Stomach smooth muscle (tissue), 2 donors: ENCODE measurements at regions not wholly inside any gene's neighbourhood (a gene's known extent, or its start where the extent isn't known, plus 50 kb on each side); places are given as distances from the start of the nearest gene placed in this dataset.

Source experiments
- H3K27ac ChIP-seq: one replicate; pipeline ENCODE4 v1.7.0; 2013; ENCODE audit warnings: mild to moderate bottlenecking, low read length, inconsistent platforms
- H3K27me3 ChIP-seq, 2 donors: one replicate each; pipeline ENCODE4 v1.7.0; 2013; ENCODE audit warnings: low read length in 2 of 2; ENCODE audit not compliant: insufficient read depth in 2 of 2, control insufficient read depth in 1 of 2
- H3K36me3 ChIP-seq, 2 donors: one replicate each; pipeline ENCODE4 v1.7.0; 2013; ENCODE audit warnings: low read length in 2 of 2; ENCODE audit not compliant: control insufficient read depth in 2 of 2, insufficient read depth in 2 of 2
- H3K4me1 ChIP-seq: one replicate; pipeline ENCODE4 v1.7.0; 2013; ENCODE audit warnings: low read length; ENCODE audit not compliant: control insufficient read depth, insufficient read depth
- H3K4me3 ChIP-seq, 2 donors: one replicate each; pipeline ENCODE4 v1.7.0; 2013; ENCODE audit warnings: low read length in 2 of 2
- H3K9ac ChIP-seq, 2 donors: one replicate each; pipeline ENCODE4 v1.7.0; 2013; ENCODE audit warnings: low read length in 2 of 2, mild to moderate bottlenecking in 1 of 2
- H3K9me3 ChIP-seq, 2 donors: one replicate each; pipeline ENCODE4 v1.7.0; 2013; ENCODE audit warnings: low read length in 2 of 2; ENCODE audit not compliant: control insufficient read depth in 2 of 2
- donor health status: healthy.
- donor health status: Pancreatic carcinoma.

GRCh38 chr15:46865155-46865554, 852.1 kb upstream of the SEMA6D start:
- no peaks in the 10 kb centered on the region for H3K4me1 ChIP-seq
- H3K36me3 ChIP-seq: no peaks in the 10 kb centered on the region
- H3K4me3 ChIP-seq: no peak overlapping the region
- no peaks in the 10 kb centered on the region for H3K27me3 ChIP-seq
- no peaks in the 10 kb centered on the region for H3K9me3 ChIP-seq
- no peak overlapping the region for H3K27ac ChIP-seq
- no peak overlapping the region for H3K9ac ChIP-seq

- no peaks in the 10 kb centered on the region for H3K36me3 ChIP-seq
- no peak overlapping the region for H3K27ac ChIP-seq
- H3K9me3 ChIP-seq: no peaks in the 10 kb centered on the region
- H3K4me3 ChIP-seq: no peak overlapping the region
- no peaks in the 10 kb centered on the region for H3K4me1 ChIP-seq
- H3K27me3 ChIP-seq: no peaks in the 10 kb centered on the region
- H3K9ac ChIP-seq: no peak overlapping the region
Observed at GRCh38 chr15:46872286-46872980, 844.9 kb upstream of the SEMA6D start.

GRCh38 chr15:46872981-46873330, 844.3 kb upstream of the SEMA6D start:
- H3K4me3 ChIP-seq: no peak overlapping the region
- H3K9me3 ChIP-seq: no peaks in the 10 kb centered on the region
- no peaks in the 10 kb centered on the region for H3K4me1 ChIP-seq
- H3K27ac ChIP-seq: no peak overlapping the region
- H3K9ac ChIP-seq: no peak overlapping the region
- H3K27me3 ChIP-seq: no peaks in the 10 kb centered on the region
- no peaks in the 10 kb centered on the region for H3K36me3 ChIP-seq

- Histone ChIP-seq H3K27ac (no peak overlapping the region), H3K9me3 (no peaks in the 10 kb centered on the region), H3K4me1 (no peaks in the 10 kb centered on the region), H3K4me3 (no peak overlapping the region), H3K9ac (no peak overlapping the region), H3K36me3 (no peaks in the 10 kb centered on the region), H3K27me3 (no peaks in the 10 kb centered on the region)
Observed at GRCh38 chr15:46879032-46879770, 838.1 kb upstream of the SEMA6D start.

- Histone ChIP-seq H3K27ac (no peak overlapping the region), H3K9ac (no peak overlapping the region), H3K27me3 (no peaks in the 10 kb centered on the region), H3K9me3 (no peaks in the 10 kb centered on the region), H3K36me3 (no peaks in the 10 kb centered on the region), H3K4me3 (no peak overlapping the region), H3K4me1 (no peaks in the 10 kb centered on the region)
Observed at GRCh38 chr15:46880791-46881190, 836.5 kb upstream of the SEMA6D start.

- Histone ChIP-seq H3K27ac (no peak overlapping the region), H3K27me3 (no peaks in the 10 kb centered on the region), H3K9ac (no peak overlapping the region), H3K4me1 (no peaks in the 10 kb centered on the region), H3K36me3 (no peaks in the 10 kb centered on the region), H3K4me3 (no peak overlapping the region), H3K9me3 (no peaks in the 10 kb centered on the region)
Observed at GRCh38 chr15:46892621-46893160, 824.6 kb upstream of the SEMA6D start.

GRCh38 chr15:46894644-46895043, 822.7 kb upstream of the SEMA6D start:
- Histone ChIP-seq H3K27me3 (no peaks in the 10 kb centered on the region), H3K27ac (no peak overlapping the region), H3K4me1 (no peaks in the 10 kb centered on the region), H3K4me3 (no peak overlapping the region), H3K9me3 (no peaks in the 10 kb centered on the region), H3K9ac (no peak overlapping the region), H3K36me3 (no peaks in the 10 kb centered on the region)

GRCh38 chr15:46897266-46897665, 820.0 kb upstream of the SEMA6D start:
- no peak overlapping the region for H3K27ac ChIP-seq
- H3K4me3 ChIP-seq: no peak overlapping the region
- no peaks in the 10 kb centered on the region for H3K27me3 ChIP-seq
- H3K4me1 ChIP-seq: no peaks in the 10 kb centered on the region
- no peaks in the 10 kb centered on the region for H3K9me3 ChIP-seq
- no peak overlapping the region for H3K9ac ChIP-seq
- H3K36me3 ChIP-seq: no peaks in the 10 kb centered on the region

- Histone ChIP-seq H3K9me3 (no peaks in the 10 kb centered on the region), H3K4me1 (no peaks in the 10 kb centered on the region), H3K27me3 (no peaks in the 10 kb centered on the region), H3K27ac (no peak overlapping the region), H3K36me3 (no peaks in the 10 kb centered on the region), H3K4me3 (no peak overlapping the region), H3K9ac (no peak overlapping the region)
Observed at GRCh38 chr15:46901001-46901400, 816.3 kb upstream of the SEMA6D start.

GRCh38 chr15:46917721-46918252, 799.5 kb upstream of the SEMA6D start:
- Histone ChIP-seq H3K4me1 (no peaks in the 10 kb centered on the region), H3K4me3 (no peak overlapping the region), H3K27ac (no peak overlapping the region), H3K27me3 (no peaks in the 10 kb centered on the region), H3K9me3 (no peaks in the 10 kb centered on the region), H3K9ac (no peak overlapping the region), H3K36me3 (no peaks in the 10 kb centered on the region)
